H1 (cell line): ENCODE measurements at regions not wholly inside any gene's neighbourhood (a gene's known extent, or its start where the extent isn't known, plus 50 kb on each side); places are given as distances from the start of the nearest gene placed in this dataset.

Source experiments
- BRCA1 ChIP-seq: IDR thresholded peaks from 2 replicates; pipeline ENCODE4 v1.6.1; 2012; ENCODE audit warnings: low read depth, low read length, improper control_type of control experiment
- CEBPB ChIP-seq: IDR thresholded peaks from 2 replicates; pipeline ENCODE4 v1.6.1; 2012; ENCODE audit warnings: low read depth, low read length
- RAD21 ChIP-seq, 2 experiments: IDR thresholded peaks in 1 of 2; conservative IDR thresholded peaks in 1 of 2; 2 replicates each; pipeline ENCODE4 v1.6.1; 2011; ENCODE audit warnings: low read depth in 2 of 2, low read length in 2 of 2, improper control_type of control experiment in 1 of 2, inconsistent platforms in 1 of 2, mild to moderate bottlenecking in 1 of 2, moderate library complexity in 1 of 2

GRCh38 chr3:144036498-144036897 lies 64.9 kb downstream of the DIPK2A start:
- no peak for TF ChIP-seq BRCA1
- TF ChIP-seq RAD21 (IDR thresholded peaks at IDR 0.05 in 1 of 2, conservative IDR thresholded peaks at IDR 0.05 in 1 of 2; ENCODE audit: low read depth in 2 of 2, low read length in 2 of 2), result no peak
- no peak for TF ChIP-seq CEBPB
